Astrocyte (in vitro differentiated cells and primary cell): ENCODE measurements at regions not wholly inside any gene's neighbourhood (a gene's known extent, or its start where the extent isn't known, plus 50 kb on each side); places are given as distances from the start of the nearest gene placed in this dataset.

Source experiments
- DNase-seq: peaks from one replicate; pipeline ENCODE4 v3.0.0-alpha.2; 2010; ENCODE audit warnings: low read depth
- FAIRE-seq: peaks from 2 replicates; lab custom pipeline; 2011; peaks lifted over from hg19 to GRCh38; lab: Jason Lieb, UNC
- H2AFZ ChIP-seq: 2 replicates; pipeline ENCODE4 v1.6.0; 2012; ENCODE audit warnings: low read depth, low read length, inconsistent platforms
- H3K27ac ChIP-seq: 2 replicates; pipeline ENCODE4 v1.5.1; 2011; ENCODE audit warnings: low read depth, low read length, inconsistent platforms
- H3K27me3 ChIP-seq: 2 replicates; pipeline ENCODE4 v1.6.0; 2011; ENCODE audit warnings: low read length, inconsistent platforms; ENCODE audit not compliant: insufficient read depth
- H3K36me3 ChIP-seq: 2 replicates; pipeline ENCODE4 v1.5.1; 2011; ENCODE audit warnings: low read length, inconsistent platforms; ENCODE audit not compliant: insufficient read depth
- H3K4me1 ChIP-seq: 2 replicates; pipeline ENCODE4 v1.5.1; 2011; ENCODE audit warnings: low read length, inconsistent platforms; ENCODE audit not compliant: insufficient read depth
- H3K4me2 ChIP-seq: 2 replicates; pipeline ENCODE4 v1.6.0; 2012; ENCODE audit warnings: low read length, inconsistent platforms
- H3K4me3 ChIP-seq: 2 replicates; pipeline ENCODE4 v1.5.1; 2011; ENCODE audit warnings: low read depth, mild to moderate bottlenecking, low read length, inconsistent platforms; ENCODE audit not compliant: insufficient read depth
- H3K79me2 ChIP-seq: 2 replicates; pipeline ENCODE4 v1.6.0; 2012; ENCODE audit warnings: mild to moderate bottlenecking, low read length, inconsistent platforms; ENCODE audit not compliant: insufficient read depth
- H3K9ac ChIP-seq: 2 replicates; pipeline ENCODE4 v1.6.0; 2012; ENCODE audit warnings: mild to moderate bottlenecking, low read length, inconsistent platforms
- H3K9me3 ChIP-seq: 2 replicates; pipeline ENCODE4 v1.5.1; 2012; ENCODE audit warnings: low read depth, mild to moderate bottlenecking, low read length, inconsistent platforms; ENCODE audit not compliant: insufficient read depth
- H4K20me1 ChIP-seq: 2 replicates; pipeline ENCODE4 v1.6.0; 2012; ENCODE audit warnings: low read length, inconsistent platforms; ENCODE audit not compliant: insufficient read depth
- H3K27ac Mint-ChIP-seq: one replicate; pipeline ENCODE4 v1.8.0; 2021; ENCODE audit warnings: mild to moderate bottlenecking, mixed read lengths; ENCODE audit not compliant: unreplicated experiment
- H3K27me3 Mint-ChIP-seq: one replicate; pipeline ENCODE4 v1.8.0; 2021; ENCODE audit warnings: low read depth, mixed read lengths; ENCODE audit not compliant: unreplicated experiment
- H3K36me3 Mint-ChIP-seq: one replicate; pipeline ENCODE4 v1.8.0; 2021; ENCODE audit warnings: low read depth, mixed read lengths; ENCODE audit not compliant: unreplicated experiment
- H3K4me1 Mint-ChIP-seq: one replicate; pipeline ENCODE4 v1.8.0; 2021; ENCODE audit warnings: low read depth, mixed read lengths; ENCODE audit not compliant: unreplicated experiment
- H3K4me3 Mint-ChIP-seq: one replicate; pipeline ENCODE4 v1.8.0; 2021; ENCODE audit warnings: mild to moderate bottlenecking, moderate library complexity, mixed read lengths; ENCODE audit not compliant: unreplicated experiment
- H3K9me3 Mint-ChIP-seq: one replicate; pipeline ENCODE4 v1.8.0; 2021; ENCODE audit warnings: mild to moderate bottlenecking, mixed read lengths; ENCODE audit not compliant: unreplicated experiment
- EZH2 ChIP-seq: IDR thresholded peaks from 2 replicates; pipeline ENCODE4 v1.6.1; 2012; ENCODE audit warnings: mild to moderate bottlenecking, low read length, inconsistent platforms; ENCODE audit not compliant: insufficient read depth
- TF ChIP-seq, protein P1 (sequence below): IDR thresholded peaks from 2 replicates; pipeline ENCODE4 v1.5.1; 2011; ENCODE audit warnings: low read depth, mild to moderate bottlenecking, inconsistent platforms, low read length, moderate library complexity; ENCODE audit not compliant: insufficient read depth

DNA sequence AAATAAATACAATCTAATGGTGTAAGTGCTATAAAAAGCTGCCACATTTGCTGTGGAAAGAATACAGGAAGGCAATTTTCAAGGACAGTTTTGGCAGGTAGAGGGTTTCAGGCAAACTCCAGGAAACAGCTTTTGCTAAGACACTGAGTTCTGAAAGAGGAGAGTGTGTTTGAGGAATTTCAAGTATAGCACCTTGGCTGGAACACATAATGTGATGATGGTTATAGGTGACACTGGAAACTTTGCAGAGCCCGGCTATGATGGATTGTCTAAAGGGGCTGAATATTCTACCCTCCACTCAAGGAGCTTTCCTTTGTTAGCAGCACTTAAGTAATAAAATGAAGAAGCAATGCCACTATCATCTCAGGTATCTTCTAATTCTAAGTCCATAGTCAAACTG, 209.4 kb upstream of the TGFBR2 start:
- Histone ChIP-seq H3K4me2 (no peak overlapping the region), H3K27me3 (no peaks in the 10 kb centered on the region), H3K9me3 (no peaks in the 10 kb centered on the region), H3K9ac (no peak overlapping the region), H3K79me2 (no peaks in the 10 kb centered on the region), H4K20me1 (no peaks in the 10 kb centered on the region), H3K36me3 (no peaks in the 10 kb centered on the region), H3K4me1 (peaks cover 3% of the 10 kb centered on the region), H3K4me3 (no peak overlapping the region), H2AFZ (no peak overlapping the region), H3K27ac (no peak overlapping the region)
- Mint-ChIP-seq H3K4me1 (peaks cover 2% of the 10 kb centered on the region), H3K27ac (no peak overlapping the region), H3K27me3 (no peaks in the 10 kb centered on the region), H3K4me3 (no peak overlapping the region), H3K9me3 (no peaks in the 10 kb centered on the region), H3K36me3 (no peaks in the 10 kb centered on the region)
- DNase-seq (no peak), FAIRE-seq (no peak)
- no peak for TF ChIP-seq EZH2
- TF ChIP-seq, protein P1, sequence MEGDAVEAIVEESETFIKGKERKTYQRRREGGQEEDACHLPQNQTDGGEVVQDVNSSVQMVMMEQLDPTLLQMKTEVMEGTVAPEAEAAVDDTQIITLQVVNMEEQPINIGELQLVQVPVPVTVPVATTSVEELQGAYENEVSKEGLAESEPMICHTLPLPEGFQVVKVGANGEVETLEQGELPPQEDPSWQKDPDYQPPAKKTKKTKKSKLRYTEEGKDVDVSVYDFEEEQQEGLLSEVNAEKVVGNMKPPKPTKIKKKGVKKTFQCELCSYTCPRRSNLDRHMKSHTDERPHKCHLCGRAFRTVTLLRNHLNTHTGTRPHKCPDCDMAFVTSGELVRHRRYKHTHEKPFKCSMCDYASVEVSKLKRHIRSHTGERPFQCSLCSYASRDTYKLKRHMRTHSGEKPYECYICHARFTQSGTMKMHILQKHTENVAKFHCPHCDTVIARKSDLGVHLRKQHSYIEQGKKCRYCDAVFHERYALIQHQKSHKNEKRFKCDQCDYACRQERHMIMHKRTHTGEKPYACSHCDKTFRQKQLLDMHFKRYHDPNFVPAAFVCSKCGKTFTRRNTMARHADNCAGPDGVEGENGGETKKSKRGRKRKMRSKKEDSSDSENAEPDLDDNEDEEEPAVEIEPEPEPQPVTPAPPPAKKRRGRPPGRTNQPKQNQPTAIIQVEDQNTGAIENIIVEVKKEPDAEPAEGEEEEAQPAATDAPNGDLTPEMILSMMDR = no peak

- no peaks in the 10 kb centered on the region for H3K27me3 Mint-ChIP-seq
- no peaks in the 10 kb centered on the region for H3K9me3 Mint-ChIP-seq
- H3K36me3 Mint-ChIP-seq = no peaks in the 10 kb centered on the region
These were observed 206.8 kb upstream of the TGFBR2 start for GRCh38 chr3:30399394-30400181.

More at GRCh38 chr3:30399394-30400181, 206.8 kb upstream of the TGFBR2 start:
- Mint-ChIP-seq H3K4me1 (peaks cover 2% of the 10 kb centered on the region), H3K27ac (no peak overlapping the region), H3K4me3 (no peak overlapping the region)
- H3K79me2 ChIP-seq = no peaks in the 10 kb centered on the region
- H3K27ac ChIP-seq = no peak overlapping the region
- H3K4me1 ChIP-seq = peaks cover 3% of the 10 kb centered on the region
- no peak overlapping the region for H3K4me3 ChIP-seq
- TF ChIP-seq EZH2 = no peak
- TF ChIP-seq, protein P1 = no peak
- no peak overlapping the region for H3K4me2 ChIP-seq
- no peak overlapping the region for H3K9ac ChIP-seq
- no peaks in the 10 kb centered on the region for H4K20me1 ChIP-seq
- H3K27me3 ChIP-seq = no peaks in the 10 kb centered on the region
- FAIRE-seq (no peak), DNase-seq (peak; percentile 27)
- H2AFZ ChIP-seq = no peak overlapping the region
- no peaks in the 10 kb centered on the region for H3K9me3 ChIP-seq
- H3K36me3 ChIP-seq = no peaks in the 10 kb centered on the region
